Panc1 (cell line): ENCODE measurements at regions not wholly inside any gene's neighbourhood (a gene's known extent, or its start where the extent isn't known, plus 50 kb on each side); places are given as distances from the start of the nearest gene placed in this dataset.

Experiments used
- ATAC-seq: fragments of 200-7000 bp; cut with Tn5 transposase; 2 replicates; pipeline ENCODE4 v1.9.1; 2020; ENCODE audit warnings: mild to moderate bottlenecking, moderate library complexity
- BruUV-seq: library from RNA; stranded (reverse); fragments of 400-500 nt; replicated peaks from 2 replicates; lab custom pipeline; 2021; lab: Mats Ljungman, UMichigan
- CTCF ChIA-PET: fragments of 300-600 bp; sonication (Branson Sonifier 250); formaldehyde crosslinking; loops from one replicate; lab custom pipeline; 2022; ENCODE audit warnings: antibody characterized with exemption; lab: Charles Lee
- POLR2A ChIA-PET: fragments of 300-600 bp; sonication (Branson Sonifier 250); formaldehyde crosslinking; loops from one replicate; lab custom pipeline; 2022; ENCODE audit warnings: antibody characterized with exemption; lab: Charles Lee
- DNase-seq: peaks from one replicate; pipeline ENCODE4 v3.0.0-alpha.2; 2010; ENCODE audit warnings: low read depth, low spot score
- H3K27ac ChIP-seq: 2 replicates; pipeline ENCODE4 v1.5.1; 2011; ENCODE audit warnings: mild to moderate bottlenecking, low read length, inconsistent platforms
- H3K27me3 ChIP-seq: fragments of 200-500 bp; sonication (Bioruptor generic); 2 replicates; pipeline ENCODE4 v1.6.0; 2014; ENCODE audit warnings: low read length, inconsistent platforms; ENCODE audit not compliant: control insufficient read depth, insufficient read depth
- H3K36me3 ChIP-seq: fragments of 200-500 bp; sonication (Bioruptor generic); 2 replicates; pipeline ENCODE4 v1.5.1; 2014; ENCODE audit warnings: inconsistent platforms, mild to moderate bottlenecking, low read length, moderate library complexity; ENCODE audit not compliant: control insufficient read depth, insufficient read depth
- H3K4me1 ChIP-seq: 2 replicates; pipeline ENCODE4 v1.5.1; 2011; ENCODE audit warnings: inconsistent platforms, mild to moderate bottlenecking, low read length, moderate library complexity; ENCODE audit not compliant: control insufficient read depth, insufficient read depth
- H3K4me3 ChIP-seq, 2 experiments: 2 replicates each; pipeline ENCODE4 v1.5.1; 2011 to 2012; ENCODE audit warnings: low read depth in 2 of 2, low read length in 2 of 2, mild to moderate bottlenecking in 2 of 2, inconsistent platforms in 1 of 2, moderate library complexity in 1 of 2
- H3K9me3 ChIP-seq: fragments of 200-500 bp; sonication (Bioruptor generic); 2 replicates; pipeline ENCODE4 v1.5.1; 2014; ENCODE audit warnings: low read depth, mild to moderate bottlenecking, inconsistent platforms, low read length, moderate library complexity; ENCODE audit not compliant: control insufficient read depth, insufficient read depth
- CTCF ChIP-seq: fragments of 450-650 bp; IDR thresholded peaks from 2 replicates; pipeline ENCODE4 v1.5.1; 2017; ENCODE audit warnings: mild to moderate bottlenecking
- POLR2AphosphoS5 ChIP-seq: IDR thresholded peaks from 2 replicates; pipeline ENCODE4 v1.6.1; 2012; ENCODE audit warnings: mild to moderate bottlenecking, low read depth, low read length, moderate library complexity
- REST ChIP-seq, 2 experiments: IDR thresholded peaks; 2 replicates each; pipeline ENCODE4 v1.6.1; 2011 to 2012; ENCODE audit warnings: low read depth in 2 of 2, control low read depth in 1 of 2, low read length in 1 of 2, mild to moderate bottlenecking in 1 of 2, moderate library complexity in 1 of 2; ENCODE audit not compliant: insufficient read depth in 1 of 2
- SIN3A ChIP-seq: IDR thresholded peaks from 2 replicates; pipeline ENCODE4 v1.6.1; 2012; ENCODE audit warnings: low read depth, mild to moderate bottlenecking, low read length, moderate library complexity, borderline replicate concordance; ENCODE audit not compliant: insufficient read depth
- TCF7L2 ChIP-seq: IDR thresholded peaks from 2 replicates; pipeline ENCODE4 v1.6.1; 2011; ENCODE audit warnings: mild to moderate bottlenecking, low read depth, low read length, inconsistent platforms
- in situ Hi-C: cut with HindIII; loops from 2 replicates; pipeline ENCODE4 v1.10.0; 2016; ENCODE audit warnings: low sequenced_read_pairs, low pct_unique_long_range_greater_than_20kb
- intact Hi-C: fragments of 100-400 bp; cut with micrococcal nuclease; formaldehyde crosslinking; loops from one replicate; pipeline ENCODE4 v1.10.0; 2022; ENCODE audit not compliant: unreplicated experiment

GRCh38 chr13:88042489-88042888 is 371.3 kb downstream of the SLITRK5 start:
- ATAC-seq (no peak), DNase-seq (no peak)
- Histone ChIP-seq H3K9me3 (no peaks in the 10 kb centered on the region), H3K27ac (no peak overlapping the region), H3K4me1 (no peaks in the 10 kb centered on the region), H3K27me3 (no peaks in the 10 kb centered on the region), H3K4me3 (no peak overlapping the region), H3K36me3 (no peaks in the 10 kb centered on the region)
- ChIA-PET CTCF (no interaction called here), POLR2A (no interaction called here)
- in situ Hi-C loops: no loop called here
- TF ChIP-seq CTCF (no peak), TCF7L2 (no peak), SIN3A (no peak), POLR2AphosphoS5 (no peak), REST (IDR thresholded peaks at IDR 0.05; ENCODE audit: insufficient read depth in 1 of 2, low read depth in 2 of 2, low read length in 1 of 2) (no peak)
- BruUV-seq: no TSS peak
- intact Hi-C loops: no loop called here

DNA sequence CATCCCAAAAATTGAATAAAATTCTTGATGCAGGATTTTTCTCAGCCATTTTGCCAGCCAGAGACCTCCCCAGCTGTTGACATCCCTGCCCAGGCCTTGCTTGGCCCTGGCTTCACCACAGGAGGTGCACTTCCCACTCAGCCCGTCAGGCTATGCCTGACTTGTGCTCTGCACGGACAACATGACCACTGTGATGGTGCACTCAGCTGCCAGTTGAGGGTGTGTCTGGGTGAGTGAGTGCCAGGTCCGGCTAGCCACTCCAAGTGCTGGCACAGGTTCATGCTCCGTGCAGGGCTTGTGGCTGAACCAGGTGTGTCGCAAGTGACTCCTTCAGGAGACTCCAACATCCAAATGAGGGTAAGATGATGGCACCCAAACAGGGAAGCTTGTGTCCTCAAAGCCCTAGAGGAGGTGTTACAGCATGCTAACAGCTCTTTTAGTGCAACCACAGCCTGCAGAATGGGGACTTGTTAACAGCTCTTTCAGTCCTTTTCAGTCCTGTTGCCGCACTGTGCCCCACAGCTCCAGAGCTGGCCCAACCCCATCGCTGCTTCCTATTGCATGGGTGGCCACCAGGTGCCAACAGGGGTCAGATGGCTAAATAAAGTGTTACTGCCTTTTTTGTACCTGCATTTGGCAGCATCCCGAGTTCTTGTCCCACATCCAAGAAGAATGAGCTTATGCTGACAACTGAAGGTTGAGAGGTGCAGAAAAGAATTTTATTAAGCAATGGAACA is 380.7 kb downstream of the SLITRK5 start:
- Histone ChIP-seq H3K9me3 (no peaks in the 10 kb centered on the region), H3K4me1 (no peaks in the 10 kb centered on the region), H3K27ac (no peak overlapping the region), H3K4me3 (no peak overlapping the region), H3K36me3 (no peaks in the 10 kb centered on the region), H3K27me3 (no peaks in the 10 kb centered on the region)
- DNase-seq (no peak), ATAC-seq (no peak)
- CTCF ChIA-PET: no interaction called here
- POLR2A ChIA-PET: no interaction called here
- BruUV-seq: no TSS peak
- in situ Hi-C loops (no loop called here), intact Hi-C loops (no loop called here)
- TF ChIP-seq TCF7L2 (no peak), CTCF (no peak), POLR2AphosphoS5 (no peak), REST (IDR thresholded peaks at IDR 0.05; ENCODE audit: insufficient read depth in 1 of 2, low read depth in 2 of 2, low read length in 1 of 2) (no peak), SIN3A (no peak)
